GM23338 (cell line): ENCODE measurements at regions not wholly inside any gene's neighbourhood (a gene's known extent, or its start where the extent isn't known, plus 50 kb on each side); places are given as distances from the start of the nearest gene placed in this dataset.

Source experiments
- ATAC-seq: fragments of 200-7000 bp; cut with Tn5 transposase; 3 replicates; pipeline ENCODE4 v1.9.1; 2020
- DNase-seq: peaks from one replicate; pipeline ENCODE4 v3.0.0-alpha.2; 2015; ENCODE audit warnings: low spot score
- H2AFZ ChIP-seq: fragments of 200-600 bp; sonication (generic); 2 replicates; pipeline ENCODE4 v1.8.0; 2016; ENCODE audit warnings: antibody characterized with exemption, mild to moderate bottlenecking, moderate library complexity
- H3F3A ChIP-seq: fragments of 200-600 bp; sonication (generic); replicated peaks from 2 replicates; pipeline ENCODE4 v1.8.0; 2017; ENCODE audit warnings: antibody characterized with exemption, mixed run types, low read depth
- H3K27ac ChIP-seq: fragments of 200-600 bp; sonication (generic); 2 replicates; pipeline ENCODE4 v1.6.1; 2016; ENCODE audit warnings: low read depth
- H3K27me3 ChIP-seq: fragments of 200-600 bp; sonication (generic); 2 replicates; pipeline ENCODE4 v1.8.0; 2016; ENCODE audit warnings: mild to moderate bottlenecking, mixed run types, moderate library complexity; ENCODE audit not compliant: insufficient read depth
- H3K36me3 ChIP-seq: fragments of 200-600 bp; sonication (generic); 2 replicates; pipeline ENCODE4 v1.8.0; 2016; ENCODE audit warnings: mild to moderate bottlenecking; ENCODE audit not compliant: insufficient read depth
- H3K4me1 ChIP-seq: fragments of 200-600 bp; sonication (generic); 2 replicates; pipeline ENCODE4 v1.8.0; 2016; ENCODE audit warnings: mild to moderate bottlenecking, moderate library complexity; ENCODE audit not compliant: insufficient read depth
- H3K4me2 ChIP-seq: fragments of 200-600 bp; sonication (generic); 2 replicates; pipeline ENCODE4 v1.7.1; 2017; ENCODE audit warnings: mixed run types
- H3K4me3 ChIP-seq: fragments of 200-600 bp; sonication (generic); 2 replicates; pipeline ENCODE4 v1.6.1; 2016; ENCODE audit warnings: mixed run types
- H3K79me2 ChIP-seq: fragments of 200-600 bp; sonication (generic); replicated peaks from 2 replicates; pipeline ENCODE4 v1.8.0; 2017; ENCODE audit warnings: mild to moderate bottlenecking; ENCODE audit not compliant: insufficient read depth
- H3K9me2 ChIP-seq: fragments of 200-600 bp; sonication (generic); 2 replicates; pipeline ENCODE4 v1.8.0; 2017; ENCODE audit not compliant: insufficient read depth
- H4K20me1 ChIP-seq: fragments of 200-600 bp; sonication (generic); replicated peaks from 2 replicates; pipeline ENCODE4 v1.8.0; 2017; ENCODE audit warnings: mild to moderate bottlenecking; ENCODE audit not compliant: insufficient read depth
- H3K27ac Mint-ChIP-seq: 2 replicates; pipeline ENCODE4 v1.8.0; 2020; ENCODE audit warnings: inconsistent platforms, mild to moderate bottlenecking, moderate library complexity, mixed read lengths
- H3K27me3 Mint-ChIP-seq: 3 replicates; pipeline ENCODE4 v1.8.0; 2022; ENCODE audit warnings: low read depth, mild to moderate bottlenecking, moderate library complexity, mixed read lengths, inconsistent platforms; ENCODE audit not compliant: insufficient read depth, poor library complexity
- H3K36me3 Mint-ChIP-seq: 3 replicates; pipeline ENCODE4 v1.8.0; 2021; ENCODE audit warnings: low read depth, mild to moderate bottlenecking, inconsistent platforms, moderate library complexity, mixed read lengths
- H3K4me1 Mint-ChIP-seq: 3 replicates; pipeline ENCODE4 v1.8.0; 2020; ENCODE audit warnings: mild to moderate bottlenecking, inconsistent platforms, mixed read lengths
- H3K4me3 Mint-ChIP-seq: 3 replicates; pipeline ENCODE4 v1.8.0; 2021; ENCODE audit warnings: moderate library complexity, mild to moderate bottlenecking, inconsistent platforms, mixed read lengths
- H3K9me3 Mint-ChIP-seq: 3 replicates; pipeline ENCODE4 v1.8.0; 2020; ENCODE audit warnings: moderate library complexity, mild to moderate bottlenecking, inconsistent platforms, mixed read lengths
- CREB1 ChIP-seq: fragments of 250-450 bp; sonication (Bioruptor Pico); IDR thresholded peaks from 2 replicates; pipeline ENCODE4 v1.5.0; 2020; ENCODE audit warnings: low read depth, mild to moderate bottlenecking, moderate library complexity
- CTCF ChIP-seq, 2 experiments: fragments of 200-600 bp in 1 of 2; sonication (generic) in 1 of 2; conservative IDR thresholded peaks; 2 replicates each; pipeline versions ENCODE4 v1.5.1 to v1.6.1; 2016 to 2017; ENCODE audit warnings: antibody characterized with exemption in 2 of 2, low read depth in 2 of 2, mild to moderate bottlenecking in 2 of 2, moderate library complexity in 1 of 2
- ETS1 ChIP-seq: IDR thresholded peaks from 2 replicates; pipeline ENCODE4 v1.6.1; 2016; ENCODE audit warnings: antibody characterized with exemption
- JUNB ChIP-seq: IDR thresholded peaks from one replicate; pipeline ENCODE4 v1.6.1; 2016; ENCODE audit warnings: antibody characterized with exemption; ENCODE audit not compliant: unreplicated experiment
- NANOG ChIP-seq: IDR thresholded peaks from 2 replicates; pipeline ENCODE4 v1.6.1; 2016; ENCODE audit warnings: antibody characterized with exemption, borderline replicate concordance
- POLR2AphosphoS5 ChIP-seq: IDR thresholded peaks from 2 replicates; pipeline ENCODE4 v1.6.1; 2016; ENCODE audit warnings: antibody characterized with exemption, low read depth
- ZNF114 ChIP-seq: fragments of 250-450 bp; sonication (Bioruptor Pico); IDR thresholded peaks from 2 replicates; pipeline ENCODE4 v1.5.0; 2020; ENCODE audit warnings: mild to moderate bottlenecking, moderate library complexity
- ZNF331 ChIP-seq: fragments of 250-450 bp; sonication (Bioruptor Pico); IDR thresholded peaks from 2 replicates; pipeline ENCODE4 v1.5.0; 2020; ENCODE audit warnings: low read depth, mild to moderate bottlenecking, moderate library complexity
- ZNF462 ChIP-seq: fragments of 250-450 bp; sonication (Bioruptor Pico); IDR thresholded peaks from 2 replicates; pipeline ENCODE4 v1.5.0; 2020; ENCODE audit warnings: mild to moderate bottlenecking, moderate library complexity

GRCh38 chr18:7367336-7367735, 136.4 kb downstream of the LRRC30 start:
- Histone ChIP-seq H3K9me2 (peaks cover 5% of the 10 kb centered on the region; the same call in 1 of the 2 replicates), H3F3A (no peaks in the 10 kb centered on the region), H3K36me3 (no peaks in the 10 kb centered on the region), H3K4me3 (no peak overlapping the region), H2AFZ (no peak overlapping the region), H3K4me1 (no peaks in the 10 kb centered on the region), H3K27ac (no peak overlapping the region), H4K20me1 (no peaks in the 10 kb centered on the region), H3K79me2 (no peaks in the 10 kb centered on the region), H3K4me2 (no peak overlapping the region), H3K27me3 (no peaks in the 10 kb centered on the region)
- TF ChIP-seq CREB1 (CRISPR knock-in tag) (no peak), NANOG (no peak), POLR2AphosphoS5 (no peak), CTCF (conservative IDR thresholded peaks at IDR 0.05; ENCODE audit: low read depth in 2 of 2) (peak; percentile 15 to 44; a peak in 3 of 4 replicates), JUNB (no peak)
- DNase-seq (peak; percentile 45), ATAC-seq (peak; percentile 51)
- Mint-ChIP-seq H3K27ac (no peak overlapping the region), H3K4me1 (peaks cover 5% of the 10 kb centered on the region; the same call in 1 of the 3 replicates), H3K4me3 (no peak overlapping the region), H3K27me3 (peaks cover 6% of the 10 kb centered on the region), H3K36me3 (no peaks in the 10 kb centered on the region), H3K9me3 (peaks cover 4% of the 10 kb centered on the region; the same call in 1 of the 3 replicates)

- no peak overlapping the region for H2AFZ ChIP-seq
- H3K4me2 ChIP-seq: no peak overlapping the region
- H3K4me1 ChIP-seq: no peaks in the 10 kb centered on the region
- no peak overlapping the region for H3K27ac ChIP-seq
- Mint-ChIP-seq H3K4me1 (peaks cover 5% of the 10 kb centered on the region; the same call in 2 of the 3 replicates), H3K27me3 (peaks cover 5% of the 10 kb centered on the region), H3K4me3 (no peak overlapping the region), H3K27ac (no peak overlapping the region), H3K36me3 (no peaks in the 10 kb centered on the region), H3K9me3 (peaks cover 4% of the 10 kb centered on the region; the same call in 1 of the 3 replicates)
- ATAC-seq (no peak), DNase-seq (peak; percentile 16)
- H4K20me1 ChIP-seq: no peaks in the 10 kb centered on the region
- H3F3A ChIP-seq: no peaks in the 10 kb centered on the region
- no peak overlapping the region for H3K4me3 ChIP-seq
- H3K9me2 ChIP-seq: no peaks in the 10 kb centered on the region
- no peaks in the 10 kb centered on the region for H3K27me3 ChIP-seq
- no peaks in the 10 kb centered on the region for H3K79me2 ChIP-seq
- H3K36me3 ChIP-seq: no peaks in the 10 kb centered on the region
- TF ChIP-seq CREB1 (CRISPR knock-in tag): no peak
- TF ChIP-seq ETS1: no peak
- no peak for TF ChIP-seq NANOG
- no peak for TF ChIP-seq JUNB
- TF ChIP-seq ZNF462 (CRISPR knock-in tag): no peak
- TF ChIP-seq POLR2AphosphoS5: no peak
- TF ChIP-seq CTCF (conservative IDR thresholded peaks at IDR 0.05; ENCODE audit: low read depth in 2 of 2): no peak
- TF ChIP-seq ZNF114 (CRISPR knock-in tag): no peak
- no peak for TF ChIP-seq ZNF331 (CRISPR knock-in tag)
These were observed 138.1 kb downstream of the LRRC30 start for GRCh38 chr18:7369006-7369405.
